A549 (cell line): ENCODE measurements at regions not wholly inside any gene's neighbourhood (a gene's known extent, or its start where the extent isn't known, plus 50 kb on each side); places are given as distances from the start of the nearest gene placed in this dataset.

Source experiments
- ESRRA ChIP-seq: fragments of 150-350 bp; IDR thresholded peaks from 2 replicates; pipeline ENCODE4 v1.6.1; 2014; ENCODE audit warnings: mild to moderate bottlenecking, low read length, borderline replicate concordance
- RFX5 ChIP-seq: fragments of 450-650 bp; IDR thresholded peaks from 2 replicates; pipeline ENCODE4 v1.7.1; 2014; ENCODE audit warnings: antibody characterized with exemption, mild to moderate bottlenecking, moderate library complexity
- TF ChIP-seq, protein P1 (sequence below): fragments of >200 bp; sonication (Bioruptor Twin); formaldehyde crosslinking; IDR thresholded peaks from 3 replicates; pipeline ENCODE4 v1.5.1; 2016

DNA sequence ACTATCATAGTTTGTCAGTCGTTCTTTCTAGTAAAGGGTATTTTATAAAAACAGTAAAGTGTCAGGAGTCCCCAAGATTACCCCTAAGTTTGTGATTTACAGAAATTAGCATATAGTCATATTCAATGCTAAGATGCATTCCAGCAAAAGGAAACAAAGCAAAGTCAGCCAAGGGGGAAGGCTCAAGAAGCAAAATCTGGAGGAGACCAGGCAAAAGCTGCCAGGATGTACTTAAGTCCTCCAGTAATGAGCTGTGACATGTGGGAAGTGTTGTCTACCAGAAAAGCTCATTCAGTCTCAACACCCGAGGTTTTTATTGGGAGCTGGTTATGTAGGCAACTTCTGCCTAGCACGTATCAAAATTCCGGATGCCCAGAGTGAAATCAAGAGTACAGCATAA is 373.4 kb upstream of the TMPRSS15 start:
- TF ChIP-seq, protein P1, sequence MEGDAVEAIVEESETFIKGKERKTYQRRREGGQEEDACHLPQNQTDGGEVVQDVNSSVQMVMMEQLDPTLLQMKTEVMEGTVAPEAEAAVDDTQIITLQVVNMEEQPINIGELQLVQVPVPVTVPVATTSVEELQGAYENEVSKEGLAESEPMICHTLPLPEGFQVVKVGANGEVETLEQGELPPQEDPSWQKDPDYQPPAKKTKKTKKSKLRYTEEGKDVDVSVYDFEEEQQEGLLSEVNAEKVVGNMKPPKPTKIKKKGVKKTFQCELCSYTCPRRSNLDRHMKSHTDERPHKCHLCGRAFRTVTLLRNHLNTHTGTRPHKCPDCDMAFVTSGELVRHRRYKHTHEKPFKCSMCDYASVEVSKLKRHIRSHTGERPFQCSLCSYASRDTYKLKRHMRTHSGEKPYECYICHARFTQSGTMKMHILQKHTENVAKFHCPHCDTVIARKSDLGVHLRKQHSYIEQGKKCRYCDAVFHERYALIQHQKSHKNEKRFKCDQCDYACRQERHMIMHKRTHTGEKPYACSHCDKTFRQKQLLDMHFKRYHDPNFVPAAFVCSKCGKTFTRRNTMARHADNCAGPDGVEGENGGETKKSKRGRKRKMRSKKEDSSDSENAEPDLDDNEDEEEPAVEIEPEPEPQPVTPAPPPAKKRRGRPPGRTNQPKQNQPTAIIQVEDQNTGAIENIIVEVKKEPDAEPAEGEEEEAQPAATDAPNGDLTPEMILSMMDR = no peak
- TF ChIP-seq ESRRA (no peak), RFX5 (no peak)
